ENCODE measurements at regions not wholly inside any gene's neighbourhood (a gene's known extent, or its start where the extent isn't known, plus 50 kb on each side); places are given as distances from the start of the nearest gene placed in this dataset.

DNA sequence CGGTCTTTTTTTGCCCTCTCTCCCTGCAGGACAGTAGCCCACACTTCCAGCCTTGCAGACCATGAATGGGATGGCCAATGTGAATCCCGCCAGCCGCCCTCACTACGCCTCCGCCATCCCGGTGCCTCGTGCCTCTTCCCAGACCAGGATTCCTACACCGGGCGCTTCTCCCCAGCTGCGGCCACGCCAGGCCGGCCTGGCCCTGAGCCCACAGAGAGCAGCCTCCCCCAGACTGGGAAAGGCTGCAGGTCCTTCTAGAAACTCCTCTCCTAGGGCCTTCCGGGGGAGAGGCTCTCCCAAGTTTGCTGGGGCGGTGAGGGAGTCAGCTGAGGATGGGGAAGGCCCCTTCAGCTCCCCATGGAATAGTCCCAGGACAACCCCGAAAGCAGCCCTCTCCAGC, 83.9 kb downstream of the NAV1 start:
- TF ChIP-seq, protein P1, sequence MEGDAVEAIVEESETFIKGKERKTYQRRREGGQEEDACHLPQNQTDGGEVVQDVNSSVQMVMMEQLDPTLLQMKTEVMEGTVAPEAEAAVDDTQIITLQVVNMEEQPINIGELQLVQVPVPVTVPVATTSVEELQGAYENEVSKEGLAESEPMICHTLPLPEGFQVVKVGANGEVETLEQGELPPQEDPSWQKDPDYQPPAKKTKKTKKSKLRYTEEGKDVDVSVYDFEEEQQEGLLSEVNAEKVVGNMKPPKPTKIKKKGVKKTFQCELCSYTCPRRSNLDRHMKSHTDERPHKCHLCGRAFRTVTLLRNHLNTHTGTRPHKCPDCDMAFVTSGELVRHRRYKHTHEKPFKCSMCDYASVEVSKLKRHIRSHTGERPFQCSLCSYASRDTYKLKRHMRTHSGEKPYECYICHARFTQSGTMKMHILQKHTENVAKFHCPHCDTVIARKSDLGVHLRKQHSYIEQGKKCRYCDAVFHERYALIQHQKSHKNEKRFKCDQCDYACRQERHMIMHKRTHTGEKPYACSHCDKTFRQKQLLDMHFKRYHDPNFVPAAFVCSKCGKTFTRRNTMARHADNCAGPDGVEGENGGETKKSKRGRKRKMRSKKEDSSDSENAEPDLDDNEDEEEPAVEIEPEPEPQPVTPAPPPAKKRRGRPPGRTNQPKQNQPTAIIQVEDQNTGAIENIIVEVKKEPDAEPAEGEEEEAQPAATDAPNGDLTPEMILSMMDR (IDR thresholded peaks at IDR 0.05), result no peak
- no peak for TF ChIP-seq EZH2 (IDR thresholded peaks at IDR 0.05)
